Epidermal melanocyte (primary cell): ENCODE measurements at regions not wholly inside any gene's neighbourhood (a gene's known extent, or its start where the extent isn't known, plus 50 kb on each side); places are given as distances from the start of the nearest gene placed in this dataset.

Experiments
- DNase-seq: peaks from one replicate; pipeline ENCODE4 v3.0.0; 2011; ENCODE audit warnings: low spot score; ENCODE audit not compliant: insufficient read length

DNA sequence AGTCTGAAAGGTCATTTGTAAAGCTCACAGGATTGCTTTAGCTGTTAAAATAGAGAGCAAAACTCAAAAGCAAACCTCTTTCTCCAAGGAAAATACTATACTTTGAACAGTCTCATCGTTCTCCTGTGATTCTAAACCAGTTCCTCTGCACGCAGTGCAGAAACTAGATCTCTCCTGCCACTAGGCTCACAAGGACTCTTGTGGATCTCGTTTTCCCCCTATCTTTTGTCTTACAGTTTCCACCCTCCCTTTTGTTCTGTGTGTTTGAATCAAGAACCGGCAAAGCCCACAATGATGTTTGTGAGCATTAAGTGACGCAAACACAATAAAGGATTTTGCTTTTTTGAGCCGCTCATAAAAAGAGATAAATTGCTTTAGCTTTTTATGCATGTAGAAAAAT is 1103.5 kb upstream of the RBFOX1 start:
- DNase-seq = no peak

DNA sequence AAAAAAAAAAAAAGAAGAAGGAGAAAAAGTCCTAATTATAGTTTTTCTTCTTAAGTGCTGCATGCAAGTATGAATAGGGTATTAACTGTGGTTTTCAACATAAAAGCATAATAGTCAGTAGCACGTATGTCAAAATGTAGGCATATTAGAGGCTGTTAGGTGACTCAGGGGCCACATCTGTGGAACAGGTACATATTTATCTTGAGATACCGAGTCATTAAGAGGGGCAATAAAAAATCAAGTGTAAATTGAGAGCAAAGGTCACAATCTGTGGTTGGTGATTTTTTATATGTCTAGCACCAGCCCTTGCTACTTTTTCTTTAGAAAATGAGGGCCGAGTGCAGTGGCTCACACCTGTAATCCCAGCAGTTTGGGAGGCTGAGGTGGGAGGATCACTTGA is 1113.8 kb upstream of the RBFOX1 start:
- DNase-seq = no peak

DNA sequence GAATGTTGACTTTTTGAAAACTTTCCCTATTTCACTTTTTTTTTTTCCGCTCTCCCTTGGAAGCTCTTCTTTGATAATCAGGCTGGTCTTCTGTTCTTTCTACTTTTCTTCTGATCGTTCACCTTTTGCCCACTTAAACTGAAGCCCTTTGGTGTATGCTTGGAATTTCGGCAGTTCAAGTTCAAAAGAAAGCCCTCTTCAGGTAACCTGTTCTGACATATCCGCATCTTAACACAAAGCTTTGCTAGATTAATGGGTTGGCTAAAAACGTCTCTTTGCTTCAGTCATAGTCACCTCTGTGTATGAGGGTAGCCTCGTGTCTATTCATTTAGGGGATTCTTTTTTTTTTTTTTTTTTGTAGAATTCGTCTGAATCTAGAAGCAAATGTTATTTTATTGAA is 1115.8 kb upstream of the RBFOX1 start:
- DNase-seq = no peak

DNA sequence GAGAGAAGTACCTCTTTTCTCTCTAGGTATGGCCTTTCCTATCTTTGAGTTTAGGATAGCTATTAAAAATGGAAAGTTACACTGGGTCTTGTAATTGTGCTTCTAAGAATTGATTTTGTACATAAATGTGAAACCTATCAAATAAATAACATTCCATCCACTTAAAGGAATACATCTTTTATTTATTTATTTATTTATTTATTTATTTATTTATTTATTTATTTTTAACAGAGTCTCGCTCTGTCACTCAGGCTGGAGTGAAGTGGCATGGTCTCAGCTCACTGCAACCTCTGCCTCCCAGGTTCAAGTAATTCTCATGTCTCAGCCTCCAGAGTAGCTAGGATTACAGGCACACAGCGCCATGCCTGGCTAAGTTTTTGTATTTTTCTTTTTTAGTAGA is 1114.0 kb upstream of the EEF2KMT start:
- no peak for DNase-seq

DNA sequence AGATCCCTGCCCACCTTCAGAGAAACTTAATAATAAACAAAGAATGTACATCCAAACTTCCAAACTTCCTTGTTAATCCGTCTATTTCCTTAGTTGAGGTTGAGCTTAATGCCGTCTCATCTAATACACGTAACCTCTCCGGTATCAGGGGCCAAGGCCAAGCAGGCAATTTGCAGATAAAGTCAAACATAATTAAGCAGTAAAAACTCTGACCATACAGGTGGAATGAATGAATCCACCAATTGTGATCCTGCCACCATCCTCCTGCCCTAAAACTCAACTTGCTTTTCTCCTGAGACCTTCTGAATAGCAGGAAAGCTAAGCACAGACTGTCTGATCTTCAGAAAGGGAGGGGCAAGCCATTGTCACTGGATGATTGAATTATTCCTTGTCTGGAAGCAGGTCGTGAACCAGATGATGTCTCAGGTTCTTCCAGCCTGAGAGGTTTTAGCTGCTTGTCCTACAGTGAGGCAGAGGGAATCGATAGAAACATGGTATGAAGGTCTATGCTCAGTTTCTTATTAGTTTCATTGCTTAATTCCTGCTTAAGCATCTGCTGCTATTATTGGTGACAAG is 1111.8 kb upstream of the EEF2KMT start:
- DNase-seq = no peak

DNA sequence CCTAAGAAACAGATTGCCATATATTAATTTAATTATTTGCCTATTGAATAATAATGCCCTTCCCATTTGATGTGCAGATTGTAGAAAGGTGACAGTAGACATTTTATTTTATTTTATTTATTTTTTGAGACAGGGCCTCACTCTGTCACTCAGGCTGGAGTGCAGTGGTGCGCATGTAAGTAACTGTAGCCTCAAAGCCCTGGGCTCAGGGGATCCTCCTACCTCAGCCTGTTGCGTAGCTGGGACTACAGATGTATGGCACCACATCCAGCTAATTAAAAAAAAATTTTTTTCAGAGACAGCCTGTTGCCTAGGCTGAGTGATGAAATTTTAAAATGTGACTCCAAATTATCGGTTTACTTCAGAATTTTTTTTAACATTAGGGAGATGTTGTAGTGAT is 1110.0 kb upstream of the EEF2KMT start:
- DNase-seq = no peak

DNA sequence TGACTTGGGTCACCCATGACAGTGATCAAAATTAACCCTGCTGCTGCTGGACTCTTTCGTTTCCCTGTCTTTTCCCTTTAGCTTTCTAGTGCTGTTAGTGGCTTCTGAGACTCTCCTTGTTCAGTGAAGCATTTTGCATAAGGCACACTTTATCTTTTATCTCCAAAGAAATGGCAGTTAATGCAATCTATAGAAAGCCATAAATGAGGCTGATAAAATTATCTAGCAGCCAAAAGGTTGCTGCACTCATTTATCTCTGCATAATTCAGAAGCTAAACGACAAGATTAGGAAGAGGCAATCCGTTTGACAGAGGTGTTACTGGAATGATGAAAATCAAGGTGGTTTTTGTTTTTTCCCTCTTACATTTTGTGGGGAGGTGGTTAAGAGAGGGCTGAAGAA is 1109.5 kb upstream of the EEF2KMT start:
- DNase-seq = no peak

DNA sequence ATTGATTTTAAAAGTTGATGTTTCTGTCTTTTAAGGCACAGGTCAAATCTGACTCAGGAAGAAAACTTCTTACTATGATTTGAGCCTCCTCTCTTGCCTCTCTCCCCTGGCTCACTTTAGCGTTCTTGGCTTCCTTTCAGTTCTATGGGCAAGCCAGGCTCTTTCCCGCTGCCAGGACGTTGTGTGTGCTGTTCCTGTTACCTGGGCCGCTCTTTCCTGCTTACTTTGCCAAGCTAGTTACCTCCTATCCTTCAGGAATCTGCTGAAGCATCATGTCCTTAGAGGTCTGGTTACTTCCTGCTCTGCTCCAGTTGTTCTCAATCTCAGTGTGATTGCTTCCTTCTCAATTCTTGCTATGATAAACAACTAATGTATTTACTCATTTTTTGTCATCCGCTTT is 1108.5 kb upstream of the EEF2KMT start:
- DNase-seq = no peak

DNA sequence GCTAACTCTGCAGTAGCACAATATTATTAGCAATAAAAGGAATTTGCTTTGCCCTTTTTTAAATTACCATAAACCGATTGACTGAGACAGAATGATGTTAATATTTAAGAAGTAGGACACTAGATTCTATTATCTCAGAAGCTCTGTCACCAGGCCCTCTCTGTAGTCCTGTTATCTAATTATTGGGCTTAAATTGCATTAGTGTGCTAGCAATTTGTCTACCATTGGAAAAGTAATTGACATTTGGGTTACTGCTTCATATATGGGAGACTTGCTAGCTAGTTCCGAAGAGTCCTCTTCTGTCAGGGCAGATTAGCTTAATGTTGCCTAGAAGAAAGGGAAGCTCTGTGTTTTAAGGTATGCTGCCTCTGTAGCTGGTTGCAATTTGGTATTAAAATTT is 1107.3 kb upstream of the EEF2KMT start:
- no peak for DNase-seq

DNA sequence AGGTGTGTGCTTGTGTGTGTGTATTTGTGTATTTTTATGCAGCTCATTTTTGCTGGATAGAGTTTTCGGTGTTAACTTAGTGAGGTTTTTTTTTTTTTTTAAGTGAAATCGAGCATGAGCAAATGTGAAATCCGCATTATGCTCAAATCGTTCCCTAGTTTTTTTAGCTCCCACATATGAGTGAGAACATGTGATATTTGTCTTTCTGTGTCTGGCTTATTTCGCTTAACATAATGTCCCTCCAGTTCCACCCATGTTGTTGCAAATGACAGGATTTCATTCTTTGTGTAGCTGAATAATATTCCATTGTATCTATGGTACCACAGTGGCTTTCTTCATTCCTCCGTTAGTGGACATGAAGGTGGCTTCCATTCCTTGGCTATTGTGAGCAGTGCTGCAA is 1103.3 kb upstream of the EEF2KMT start:
- DNase-seq = no peak

DNA sequence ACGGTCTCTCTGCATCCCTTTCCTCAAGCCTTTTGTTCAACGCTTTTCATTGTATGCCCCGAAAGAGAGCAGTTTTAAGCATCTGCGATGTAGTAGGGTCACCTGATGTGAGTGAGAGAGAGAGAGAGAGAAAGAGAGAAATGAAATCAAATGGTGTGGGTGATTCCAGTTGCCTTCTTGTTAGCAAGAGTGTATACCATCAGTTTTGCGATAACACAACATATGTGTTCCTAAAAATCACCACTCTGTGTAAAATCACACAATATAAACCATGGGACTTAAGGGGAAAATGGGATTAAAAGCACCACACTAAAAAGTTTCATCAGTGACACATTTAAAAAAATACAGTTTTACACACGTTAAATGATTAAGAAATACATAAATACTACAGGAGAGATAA is 1102.7 kb upstream of the EEF2KMT start:
- DNase-seq = no peak

DNA sequence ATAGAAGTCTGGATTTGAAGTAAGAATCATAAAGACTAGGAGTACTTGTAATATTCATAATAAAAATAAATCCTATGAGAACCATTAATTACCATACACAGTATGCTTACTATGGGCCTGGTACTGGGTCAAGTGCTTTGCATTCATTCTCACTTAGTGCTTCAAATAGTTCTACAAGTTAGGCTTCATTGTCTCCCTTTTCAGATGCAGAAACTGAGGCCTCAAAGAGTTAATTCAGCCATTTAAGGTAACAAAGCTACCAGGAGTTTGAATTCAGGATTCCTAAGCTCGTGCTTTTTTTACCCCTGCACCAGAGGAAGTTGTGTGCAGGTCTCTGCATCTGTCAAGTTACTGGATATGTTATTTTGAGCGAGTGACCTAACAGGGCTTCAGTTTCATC is 1098.4 kb upstream of the EEF2KMT start:
- no peak for DNase-seq

DNA sequence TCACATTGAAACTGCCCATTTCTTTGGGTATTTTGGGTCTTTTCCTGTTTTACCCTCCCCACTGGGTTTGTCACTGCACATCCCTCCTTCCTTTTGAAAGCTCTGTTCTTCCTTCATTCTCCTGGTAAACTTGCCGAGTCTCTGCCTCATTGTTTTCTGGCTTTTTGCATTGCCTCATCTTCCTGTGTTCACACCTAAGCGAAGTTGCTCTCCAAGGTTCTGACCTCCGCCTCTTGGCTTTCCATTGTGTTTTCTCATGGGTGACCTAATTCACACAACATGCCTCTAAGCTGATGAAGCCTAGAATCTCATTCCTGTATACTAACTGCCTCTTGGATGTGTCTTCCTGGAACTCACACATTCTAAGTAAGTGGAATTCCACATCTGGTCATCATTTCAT is 1096.1 kb upstream of the EEF2KMT start:
- DNase-seq = no peak

DNA sequence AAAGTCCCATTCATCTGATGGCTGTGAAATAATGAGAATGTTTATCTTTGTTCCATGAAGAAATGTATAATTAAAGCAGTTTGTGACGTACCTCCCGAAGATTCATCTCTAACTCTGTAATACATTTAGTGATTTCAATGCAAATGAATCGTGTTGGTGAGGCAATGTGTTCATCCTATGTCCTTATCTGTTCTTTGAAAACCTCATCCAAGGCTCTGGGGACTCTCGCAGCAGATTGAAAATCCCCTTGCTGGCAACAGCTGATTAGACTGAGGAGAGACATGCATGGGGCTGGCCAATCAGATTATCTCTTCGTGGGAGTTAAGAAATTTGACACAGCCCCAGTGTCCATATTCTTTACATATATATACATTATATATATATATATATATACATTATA is 1095.4 kb upstream of the EEF2KMT start:
- DNase-seq = no peak

DNA sequence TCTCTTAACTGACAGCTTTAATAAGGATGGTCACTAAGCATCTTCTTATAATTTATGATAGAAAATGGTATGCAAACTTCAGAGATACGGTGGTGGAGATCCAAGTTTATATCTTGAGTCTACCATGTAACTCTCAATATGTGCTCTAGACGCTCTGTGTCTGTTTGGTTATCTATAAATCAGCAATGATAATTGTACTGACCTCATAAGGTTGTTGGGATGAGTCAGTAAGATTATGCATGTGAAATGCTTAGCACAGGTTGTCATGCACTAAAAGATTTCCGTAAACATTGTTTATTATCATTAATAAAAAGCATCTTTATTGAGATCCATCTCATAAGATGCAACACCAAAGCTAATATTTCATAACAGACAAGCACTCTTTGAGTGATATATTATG is 1094.9 kb upstream of the EEF2KMT start:
- DNase-seq = no peak

DNA sequence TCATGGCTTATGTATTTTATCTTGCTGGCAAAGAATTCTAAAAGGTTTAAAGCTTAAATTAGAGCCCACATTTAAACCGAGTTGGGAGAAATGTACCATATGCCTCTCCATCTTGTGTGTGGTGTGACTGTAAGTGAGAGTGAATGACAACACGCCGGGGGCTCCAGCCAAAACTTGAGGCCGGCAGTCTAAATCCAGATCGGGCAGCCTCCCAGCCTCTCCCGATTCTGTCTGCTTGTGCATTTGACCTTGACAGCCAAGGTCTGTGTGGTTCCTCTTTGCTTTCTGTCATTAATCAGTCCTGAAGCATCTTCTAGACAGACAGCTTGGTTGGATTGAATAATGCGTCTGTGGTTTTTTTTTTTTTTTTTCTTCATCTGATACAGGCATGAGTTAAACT is 1093.2 kb upstream of the EEF2KMT start:
- no peak for DNase-seq

DNA sequence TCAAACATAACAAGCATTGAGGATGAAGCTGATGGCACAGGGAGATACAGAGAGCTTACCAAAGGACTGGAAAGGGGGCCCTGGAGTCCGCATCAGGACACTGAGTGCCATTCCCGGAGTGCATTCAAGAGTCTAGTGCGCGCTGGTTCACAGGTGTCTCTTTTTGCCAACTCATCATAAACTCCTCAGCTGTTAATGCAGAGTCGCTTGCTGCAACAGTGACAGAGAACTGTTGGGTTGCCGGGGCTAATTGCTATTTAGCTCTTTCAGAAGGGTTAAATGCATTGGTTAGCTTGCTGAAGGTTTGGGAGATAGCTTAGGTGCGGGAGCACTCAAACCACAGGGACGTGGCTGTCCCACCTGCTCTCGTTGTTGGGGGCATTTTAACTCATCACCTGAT is 1091.6 kb upstream of the EEF2KMT start:
- no peak for DNase-seq

DNA sequence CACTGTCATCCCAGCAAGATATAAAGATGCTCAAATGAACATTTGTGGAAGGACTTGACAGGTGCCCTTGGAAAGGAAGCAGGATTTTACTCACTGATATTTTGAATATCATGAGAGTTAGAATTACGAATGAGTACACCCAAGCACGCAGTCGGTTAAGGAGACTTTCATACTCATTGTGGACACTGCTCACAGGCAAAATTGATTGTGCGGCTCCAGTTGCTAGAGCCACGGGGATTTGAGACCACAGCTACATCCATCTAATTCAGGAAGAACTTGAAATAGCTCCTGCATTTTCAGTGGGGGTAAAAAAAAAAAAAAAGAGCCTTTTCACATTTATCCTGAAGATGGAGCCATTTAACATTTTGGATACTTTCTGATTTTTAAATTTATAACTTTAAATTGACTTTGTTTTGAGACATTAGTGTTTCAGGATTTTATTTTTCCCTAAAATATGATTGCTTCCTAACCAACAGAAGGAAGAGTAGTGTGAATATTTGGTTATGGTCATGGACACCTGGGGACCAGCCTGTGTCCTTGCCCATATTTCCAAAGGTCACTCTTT is 1080.1 kb upstream of the EEF2KMT start:
- DNase-seq = no peak

DNA sequence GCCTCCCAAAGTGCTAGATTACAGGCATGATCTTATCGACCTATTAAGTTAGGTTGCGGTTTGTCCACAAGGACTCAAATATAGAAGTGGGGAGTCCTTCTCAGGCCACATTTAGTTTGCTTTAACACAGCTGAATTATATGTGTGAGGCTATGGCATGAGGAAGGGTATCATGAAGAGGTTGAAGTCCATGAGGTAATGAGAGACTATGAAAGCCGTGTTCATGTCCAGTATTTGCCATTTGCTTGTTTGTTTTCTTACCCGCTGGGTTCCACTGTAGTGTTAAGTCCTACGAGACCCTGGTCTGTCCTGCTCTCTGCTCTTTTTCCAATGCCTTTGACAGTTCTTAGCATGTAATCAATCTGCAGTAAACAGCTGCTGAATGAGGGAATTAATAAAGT is 1072.4 kb upstream of the EEF2KMT start:
- DNase-seq = no peak

DNA sequence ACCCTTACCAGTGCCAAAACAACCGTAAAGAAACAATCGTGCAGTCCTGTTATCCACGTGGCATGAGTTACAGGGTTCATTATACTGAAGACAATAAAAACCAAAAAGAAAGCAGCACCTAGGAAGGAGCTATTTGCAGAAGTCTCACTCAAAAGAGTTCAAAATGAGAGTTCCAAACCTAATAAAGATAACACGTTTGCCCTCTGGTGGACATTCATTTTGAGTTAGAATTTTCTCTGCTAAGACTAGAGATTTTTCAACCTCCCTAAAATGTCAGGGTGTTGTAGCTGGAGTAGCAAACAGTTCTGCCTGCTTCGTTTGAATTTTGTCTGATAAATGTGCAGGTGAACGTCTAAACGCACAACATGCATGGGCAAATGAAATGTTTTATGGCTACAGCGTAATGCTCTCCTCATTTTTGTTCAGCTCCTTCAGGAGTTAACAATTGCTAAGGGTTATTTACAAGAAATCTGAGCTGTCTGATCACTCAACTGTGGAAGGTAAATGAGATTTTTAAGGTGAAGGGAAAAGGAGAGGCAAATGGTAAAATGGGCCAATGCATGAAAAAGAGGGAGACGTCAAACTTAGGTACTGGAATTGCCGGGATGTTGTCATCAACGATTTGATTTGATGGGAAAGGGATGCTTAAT is 1067.9 kb upstream of the EEF2KMT start:
- DNase-seq = no peak

DNA sequence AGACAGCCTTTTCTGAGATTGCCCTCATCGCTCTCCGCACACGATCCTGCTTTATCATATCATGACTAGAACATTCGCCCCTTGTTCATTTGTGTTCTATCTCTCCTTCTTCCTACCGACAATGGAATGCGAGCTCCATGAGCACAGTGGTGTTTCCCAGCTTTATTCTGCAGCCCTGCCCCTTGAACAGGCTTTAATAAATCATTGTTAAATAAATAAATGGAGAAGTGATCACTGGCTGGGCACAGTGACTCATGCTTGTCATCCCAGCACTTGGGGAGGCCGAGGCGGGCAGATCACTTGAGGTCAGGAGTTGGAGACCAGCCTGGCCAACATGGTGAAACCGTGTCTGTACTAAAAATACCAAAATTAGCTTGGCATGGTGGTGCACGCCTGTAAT is 1063.3 kb upstream of the EEF2KMT start:
- no peak for DNase-seq

DNA sequence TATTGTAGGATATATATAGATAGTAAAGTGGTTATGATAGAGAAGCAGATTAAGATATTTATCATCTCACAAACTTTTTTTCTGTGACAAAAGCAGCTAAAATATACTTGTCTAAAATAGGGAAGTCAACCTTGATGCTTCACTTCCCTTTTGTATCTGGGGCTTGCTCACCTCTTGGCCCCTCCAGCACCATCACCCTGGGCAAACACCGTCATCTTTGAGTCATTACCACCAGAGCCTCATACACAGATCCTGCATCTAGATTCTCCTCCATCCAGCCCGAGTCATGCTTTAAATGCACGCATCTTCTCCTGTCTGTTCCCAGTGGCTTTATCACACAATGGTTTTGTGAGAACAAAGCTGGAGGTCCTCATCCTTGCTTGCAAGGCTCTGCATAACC is 1062.7 kb upstream of the EEF2KMT start:
- no peak for DNase-seq

DNA sequence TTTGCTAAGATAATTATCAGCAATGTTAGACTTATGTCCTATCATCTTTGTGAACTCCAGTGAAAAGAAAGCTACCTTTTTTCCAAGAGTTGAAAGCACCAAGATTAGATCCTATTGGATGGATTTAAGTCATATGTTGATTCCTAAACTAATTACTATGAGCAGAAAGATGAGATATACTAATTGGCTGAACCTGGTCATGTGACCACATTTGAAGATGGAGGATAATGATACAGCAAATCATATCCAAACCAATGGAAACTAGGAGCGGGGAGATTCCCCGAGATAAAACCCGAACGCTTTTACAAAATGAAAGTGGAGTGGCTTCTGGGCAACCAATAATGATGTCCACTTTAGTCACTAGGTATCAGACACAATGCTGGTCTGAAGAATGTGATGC is 1060.2 kb upstream of the EEF2KMT start:
- no peak for DNase-seq

DNA sequence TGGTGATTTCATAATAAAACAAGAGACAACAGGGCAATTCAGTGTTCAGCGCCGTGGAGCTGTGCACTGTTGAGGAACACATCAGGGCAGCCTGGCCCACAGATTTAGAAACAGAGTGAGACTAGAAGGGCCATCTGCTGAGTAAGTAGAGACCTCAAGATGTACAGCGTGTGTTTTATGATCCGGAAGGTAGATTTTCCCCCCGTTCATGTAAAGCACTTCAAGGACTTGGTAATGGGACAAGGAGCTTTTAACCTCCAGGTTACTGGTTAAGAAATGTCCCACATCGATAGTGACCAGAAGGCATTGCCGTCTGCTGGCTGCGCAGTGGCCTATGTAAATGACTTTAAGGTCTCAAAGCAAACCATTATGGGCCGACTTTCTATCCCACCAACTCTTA is 1057.7 kb upstream of the EEF2KMT start:
- DNase-seq = no peak
